ENCODE measurements at regions not wholly inside any gene's neighbourhood (a gene's known extent, or its start where the extent isn't known, plus 50 kb on each side); places are given as distances from the start of the nearest gene placed in this dataset.

DNA sequence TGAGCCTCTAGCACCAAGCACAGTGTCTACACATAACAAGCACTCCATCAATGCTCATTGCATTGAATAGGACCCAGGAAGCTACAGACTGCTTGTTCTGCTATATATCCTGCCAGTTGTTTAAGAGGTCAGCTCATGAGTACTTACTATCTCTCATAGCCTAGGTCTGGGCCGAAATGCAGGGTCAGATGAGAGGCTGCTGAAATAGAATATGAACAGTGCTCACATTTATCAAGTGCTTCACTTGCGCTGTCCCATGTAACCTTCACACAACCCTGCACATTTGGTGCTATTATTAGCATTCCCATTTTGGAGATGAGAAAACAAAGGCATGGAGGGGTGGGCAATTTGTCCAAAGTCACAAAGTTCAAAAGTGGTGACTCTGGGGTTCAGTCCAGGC is 153.6 kb downstream of the FGF18 start:
- no peak for DNase-seq (ENCODE audit: extremely low read depth, insufficient read length)
- TF ChIP-seq, protein P1, sequence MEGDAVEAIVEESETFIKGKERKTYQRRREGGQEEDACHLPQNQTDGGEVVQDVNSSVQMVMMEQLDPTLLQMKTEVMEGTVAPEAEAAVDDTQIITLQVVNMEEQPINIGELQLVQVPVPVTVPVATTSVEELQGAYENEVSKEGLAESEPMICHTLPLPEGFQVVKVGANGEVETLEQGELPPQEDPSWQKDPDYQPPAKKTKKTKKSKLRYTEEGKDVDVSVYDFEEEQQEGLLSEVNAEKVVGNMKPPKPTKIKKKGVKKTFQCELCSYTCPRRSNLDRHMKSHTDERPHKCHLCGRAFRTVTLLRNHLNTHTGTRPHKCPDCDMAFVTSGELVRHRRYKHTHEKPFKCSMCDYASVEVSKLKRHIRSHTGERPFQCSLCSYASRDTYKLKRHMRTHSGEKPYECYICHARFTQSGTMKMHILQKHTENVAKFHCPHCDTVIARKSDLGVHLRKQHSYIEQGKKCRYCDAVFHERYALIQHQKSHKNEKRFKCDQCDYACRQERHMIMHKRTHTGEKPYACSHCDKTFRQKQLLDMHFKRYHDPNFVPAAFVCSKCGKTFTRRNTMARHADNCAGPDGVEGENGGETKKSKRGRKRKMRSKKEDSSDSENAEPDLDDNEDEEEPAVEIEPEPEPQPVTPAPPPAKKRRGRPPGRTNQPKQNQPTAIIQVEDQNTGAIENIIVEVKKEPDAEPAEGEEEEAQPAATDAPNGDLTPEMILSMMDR (IDR thresholded peaks at IDR 0.05; ENCODE audit: insufficient read depth, low read length, poor library complexity, severe bottlenecking) = no peak
- H3K36me3 ChIP-seq (ENCODE audit: control insufficient read depth, insufficient read depth, low read length) = no peaks in the 10 kb centered on the region

DNA sequence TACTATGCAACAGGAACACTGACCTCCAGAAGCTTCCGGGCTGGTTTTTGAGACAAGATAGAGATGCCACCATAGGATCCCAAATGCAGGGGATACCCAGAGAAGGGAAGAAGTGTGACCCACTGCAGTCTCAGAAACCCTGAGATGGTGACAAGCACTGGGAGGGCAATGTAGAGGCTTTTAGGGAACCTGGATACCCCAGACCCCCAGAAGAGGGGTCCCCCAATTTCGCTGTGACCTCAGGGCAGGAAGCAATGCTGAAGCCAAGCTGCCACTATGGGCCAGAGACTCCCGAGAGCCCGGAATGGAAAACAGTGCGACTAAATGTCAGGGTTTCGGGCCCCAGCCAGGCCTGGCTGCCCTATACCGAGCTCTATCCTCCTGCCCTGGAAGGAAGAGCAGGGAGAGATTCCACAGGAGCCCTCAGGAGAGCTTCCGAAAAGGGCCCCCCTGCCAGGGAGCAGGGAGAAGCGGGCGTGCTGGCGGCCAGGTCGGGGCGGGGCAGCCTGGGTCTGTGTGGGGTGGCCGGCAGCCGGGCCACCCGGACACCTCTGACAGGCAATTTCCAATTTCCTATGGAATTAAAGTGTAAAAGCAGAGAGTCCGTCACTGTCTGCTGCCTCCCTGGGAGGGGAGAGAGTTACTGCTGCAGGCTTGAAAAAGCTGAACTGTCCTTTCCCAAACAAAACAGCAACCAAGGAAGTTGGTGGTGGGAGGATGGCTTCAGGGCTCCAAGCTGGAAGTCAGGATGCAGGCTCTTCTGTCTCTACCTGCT is 154.2 kb downstream of the FGF18 start:
- Histone ChIP-seq H3K4me3 (replicated peaks; ENCODE audit: low read depth, low read length) (no peak overlapping the region), H3K36me3 (ENCODE audit: control insufficient read depth, insufficient read depth, low read length) (no peaks in the 10 kb centered on the region), H3K27me3 (replicated peaks; ENCODE audit: control insufficient read depth, insufficient read depth, low read length) (no peaks in the 10 kb centered on the region; the same call in 1 of the 2 replicates)
- TF ChIP-seq, protein P1 (IDR thresholded peaks at IDR 0.05; ENCODE audit: insufficient read depth, low read length, poor library complexity, severe bottlenecking) = no peak
- DNase-seq (ENCODE audit: extremely low read depth, insufficient read length) = no peak

More for the DNA sequence above, 153.6 kb downstream of the FGF18 start:
- Histone ChIP-seq H3K4me3 (replicated peaks; ENCODE audit: low read depth, low read length) (no peak overlapping the region), H3K27me3 (replicated peaks; ENCODE audit: control insufficient read depth, insufficient read depth, low read length) (no peaks in the 10 kb centered on the region; the same call in 1 of the 2 replicates)

DNA sequence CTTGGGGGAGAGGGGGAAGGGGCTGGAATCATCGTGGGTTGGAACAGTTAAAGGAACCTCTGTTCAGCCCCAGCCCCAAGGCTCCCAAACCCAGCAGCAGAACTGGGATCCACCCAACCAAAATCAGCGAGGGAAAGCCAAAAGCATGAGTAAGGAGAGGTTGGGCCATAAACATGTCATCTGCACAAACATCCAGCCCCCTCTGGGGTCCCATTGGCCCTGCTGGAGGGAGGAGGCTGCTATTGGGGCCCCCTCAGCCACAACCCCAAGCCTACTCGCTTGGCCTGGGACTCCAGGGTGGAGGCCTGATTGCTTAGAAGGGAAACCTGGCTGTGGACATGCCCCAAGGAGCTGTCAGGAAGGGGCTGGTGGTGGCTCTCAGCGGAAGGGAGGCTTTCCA is 154.9 kb downstream of the FGF18 start:
- TF ChIP-seq, protein P1 (IDR thresholded peaks at IDR 0.05; ENCODE audit: insufficient read depth, low read length, poor library complexity, severe bottlenecking) = no peak
- no peaks in the 10 kb centered on the region; the same call in 1 of the 2 replicates for H3K27me3 ChIP-seq (replicated peaks; ENCODE audit: control insufficient read depth, insufficient read depth, low read length)
- no peak for DNase-seq (ENCODE audit: extremely low read depth, insufficient read length)
- no peaks in the 10 kb centered on the region for H3K36me3 ChIP-seq (ENCODE audit: control insufficient read depth, insufficient read depth, low read length)
- no peak overlapping the region for H3K4me3 ChIP-seq (replicated peaks; ENCODE audit: low read depth, low read length)

DNA sequence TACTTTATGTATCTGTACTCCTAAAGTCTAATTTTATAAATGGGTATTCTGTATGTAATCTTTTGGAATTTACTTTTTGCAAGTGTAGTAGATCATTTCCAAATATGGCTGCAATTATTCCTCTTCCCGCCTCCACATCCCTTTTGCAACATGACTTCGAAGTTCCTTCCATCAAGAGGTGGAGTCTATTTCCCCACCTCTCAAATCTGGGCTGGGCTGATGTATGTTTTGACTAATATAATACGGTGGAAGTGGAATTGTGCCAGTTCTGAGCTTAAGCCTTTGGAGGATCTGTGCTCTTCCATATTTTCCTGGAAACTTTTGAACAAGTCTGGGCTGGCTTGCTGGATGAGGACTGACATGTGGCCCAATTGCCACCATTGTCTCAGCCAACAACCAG is 155.9 kb downstream of the FGF18 start:
- Histone ChIP-seq H3K27me3 (replicated peaks; ENCODE audit: control insufficient read depth, insufficient read depth, low read length) (no peaks in the 10 kb centered on the region; the same call in 1 of the 2 replicates), H3K36me3 (ENCODE audit: control insufficient read depth, insufficient read depth, low read length) (no peaks in the 10 kb centered on the region), H3K4me3 (replicated peaks; ENCODE audit: low read depth, low read length) (no peak overlapping the region)
- TF ChIP-seq, protein P1 (IDR thresholded peaks at IDR 0.05; ENCODE audit: insufficient read depth, low read length, poor library complexity, severe bottlenecking) = no peak
- no peak for DNase-seq (ENCODE audit: extremely low read depth, insufficient read length)

DNA sequence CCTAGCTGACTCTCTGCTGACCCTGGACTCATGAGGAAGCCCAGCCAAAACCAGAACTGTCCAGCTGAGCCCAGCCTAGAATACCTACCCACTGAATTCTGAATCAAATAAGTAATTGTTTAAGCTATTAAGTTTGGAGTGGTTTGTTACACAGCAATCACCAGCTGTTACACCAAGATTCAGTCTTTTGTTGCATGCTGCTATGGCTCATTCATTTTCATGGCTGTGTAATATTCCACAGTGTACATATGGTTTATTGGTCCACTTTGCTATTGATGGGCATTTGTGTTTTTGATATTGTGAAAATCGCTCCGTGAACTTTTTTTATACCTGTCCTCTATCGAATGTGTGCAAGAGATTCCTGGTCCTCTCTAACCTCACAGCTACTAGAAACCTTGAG is 156.4 kb downstream of the FGF18 start:
- no peak for DNase-seq (ENCODE audit: extremely low read depth, insufficient read length)
- Histone ChIP-seq H3K27me3 (replicated peaks; ENCODE audit: control insufficient read depth, insufficient read depth, low read length) (no peaks in the 10 kb centered on the region; the same call in 1 of the 2 replicates), H3K4me3 (replicated peaks; ENCODE audit: low read depth, low read length) (no peak overlapping the region), H3K36me3 (ENCODE audit: control insufficient read depth, insufficient read depth, low read length) (no peaks in the 10 kb centered on the region)
- TF ChIP-seq, protein P1 (IDR thresholded peaks at IDR 0.05; ENCODE audit: insufficient read depth, low read length, poor library complexity, severe bottlenecking) = no peak

All from GM06990 (cell line).